ENCODE measurements at regions not wholly inside any gene's neighbourhood (a gene's known extent, or its start where the extent isn't known, plus 50 kb on each side); places are given as distances from the start of the nearest gene placed in this dataset.

DNA sequence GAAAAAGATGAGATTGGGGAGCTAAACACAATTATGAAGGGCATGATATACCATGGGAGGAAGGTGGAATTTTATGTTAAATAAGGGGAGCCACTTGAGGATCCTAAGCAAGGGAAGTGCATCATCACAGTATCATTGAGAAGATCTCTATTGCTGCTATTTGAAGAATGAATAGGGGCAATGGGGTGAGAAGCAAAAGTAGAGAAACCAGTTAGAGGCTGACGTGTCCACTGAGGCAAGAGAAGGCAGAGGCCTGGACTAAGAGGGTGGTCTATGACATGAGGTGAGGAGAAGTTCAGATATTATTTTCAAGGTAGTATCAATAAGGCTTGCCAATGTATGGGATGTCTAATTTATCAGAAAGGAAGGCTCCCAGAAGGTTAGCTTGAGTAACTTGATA is 111.6 kb downstream of the TENT5A start:
- FAIRE-seq (no peak), DNase-seq (ENCODE audit: low read depth in 1 of 2, low spot score in 1 of 2) (no peak), ATAC-seq (no peak)
- Histone ChIP-seq H3K27ac (no peak overlapping the region), H3K4me3 (no peak overlapping the region), H3K4me2 (no peak overlapping the region), H3K9me3 (no peaks in the 10 kb centered on the region), H3K4me1 (no peaks in the 10 kb centered on the region)
- POLR2A ChIA-PET: no interaction called here
- CTCF ChIA-PET: no interaction called here
- no peak for TF ChIP-seq MAZ (IDR thresholded peaks at IDR 0.05; ENCODE audit: borderline replicate concordance, low read depth, low read length)
- TF ChIP-seq, protein P1, sequence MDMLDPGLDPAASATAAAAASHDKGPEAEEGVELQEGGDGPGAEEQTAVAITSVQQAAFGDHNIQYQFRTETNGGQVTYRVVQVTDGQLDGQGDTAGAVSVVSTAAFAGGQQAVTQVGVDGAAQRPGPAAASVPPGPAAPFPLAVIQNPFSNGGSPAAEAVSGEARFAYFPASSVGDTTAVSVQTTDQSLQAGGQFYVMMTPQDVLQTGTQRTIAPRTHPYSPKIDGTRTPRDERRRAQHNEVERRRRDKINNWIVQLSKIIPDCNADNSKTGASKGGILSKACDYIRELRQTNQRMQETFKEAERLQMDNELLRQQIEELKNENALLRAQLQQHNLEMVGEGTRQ (IDR thresholded peaks at IDR 0.05): no peak
- TF ChIP-seq, protein P2, sequence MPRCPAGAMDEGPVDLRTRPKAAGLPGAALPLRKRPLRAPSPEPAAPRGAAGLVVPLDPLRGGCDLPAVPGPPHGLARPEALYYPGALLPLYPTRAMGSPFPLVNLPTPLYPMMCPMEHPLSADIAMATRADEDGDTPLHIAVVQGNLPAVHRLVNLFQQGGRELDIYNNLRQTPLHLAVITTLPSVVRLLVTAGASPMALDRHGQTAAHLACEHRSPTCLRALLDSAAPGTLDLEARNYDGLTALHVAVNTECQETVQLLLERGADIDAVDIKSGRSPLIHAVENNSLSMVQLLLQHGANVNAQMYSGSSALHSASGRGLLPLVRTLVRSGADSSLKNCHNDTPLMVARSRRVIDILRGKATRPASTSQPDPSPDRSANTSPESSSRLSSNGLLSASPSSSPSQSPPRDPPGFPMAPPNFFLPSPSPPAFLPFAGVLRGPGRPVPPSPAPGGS (IDR thresholded peaks at IDR 0.05): no peak
- TF ChIP-seq FOSB (CRISPR knock-in tag; IDR thresholded peaks at IDR 0.05): no peak
- TF ChIP-seq CHD2 (IDR thresholded peaks at IDR 0.05; ENCODE audit: low read length, partially characterized antibody): no peak
- no peak for TF ChIP-seq REST (IDR thresholded peaks at IDR 0.05)
- no peak for TF ChIP-seq MYC (IDR thresholded peaks at IDR 0.05; ENCODE audit: borderline replicate concordance, low read length)
- TF ChIP-seq TP53 (CRISPR knock-in tag; IDR thresholded peaks at IDR 0.05): no peak
- no peak for TF ChIP-seq RCOR1 (IDR thresholded peaks at IDR 0.05; ENCODE audit: low read depth, low read length)
- TF ChIP-seq SREBF2 (IDR thresholded peaks at IDR 0.05): no peak
- TF ChIP-seq NPAS2 (CRISPR knock-in tag; IDR thresholded peaks at IDR 0.05; ENCODE audit: borderline replicate concordance): no peak
- no peak for TF ChIP-seq ZFP36 (IDR thresholded peaks at IDR 0.05; ENCODE audit: borderline replicate concordance, partially characterized antibody)
- no peak for TF ChIP-seq RARB (CRISPR knock-in tag; IDR thresholded peaks at IDR 0.05)
- no peak for TF ChIP-seq CBX2 (IDR thresholded peaks at IDR 0.05; ENCODE audit: borderline replicate concordance, low read depth)
- no peak for TF ChIP-seq GATA3 (IDR thresholded peaks at IDR 0.05; ENCODE audit: borderline replicate concordance)
- TF ChIP-seq FOSL2 (IDR thresholded peaks at IDR 0.05): no peak
- no peak for TF ChIP-seq FOSL2 (CRISPR knock-in tag; IDR thresholded peaks at IDR 0.05)
- no peak for TF ChIP-seq POLR2A (IDR thresholded peaks at IDR 0.05; ENCODE audit: low read length)
- WGBS (ENCODE audit: missing lambda C conversion rate): 38% methylated on average over 1 of the region's 1 CpG

- ChIA-PET POLR2A (no interaction called here), CTCF (no interaction called here)
- 64% methylated on average over 4 of the region's 4 CpGs for WGBS (ENCODE audit: missing lambda C conversion rate)
- FAIRE-seq (no peak), ATAC-seq (no peak), DNase-seq (ENCODE audit: low read depth in 1 of 2, low spot score in 1 of 2) (no peak)
- Histone ChIP-seq H3K4me3 (no peak overlapping the region), H3K9me3 (no peaks in the 10 kb centered on the region), H3K27ac (no peak overlapping the region), H3K4me2 (no peak overlapping the region), H3K4me1 (no peaks in the 10 kb centered on the region)
- TF ChIP-seq JUN (IDR thresholded peaks at IDR 0.05) (no peak), RNF2 (IDR thresholded peaks at IDR 0.05; ENCODE audit: borderline replicate concordance, low read depth) (no peak), RCOR1 (IDR thresholded peaks at IDR 0.05; ENCODE audit: low read depth, low read length) (no peak), GATA3 (IDR thresholded peaks at IDR 0.05; ENCODE audit: borderline replicate concordance) (no peak), CEBPB (IDR thresholded peaks at IDR 0.05) (no peak), MAZ (IDR thresholded peaks at IDR 0.05; ENCODE audit: borderline replicate concordance, low read depth, low read length) (no peak), EHF (CRISPR knock-in tag; IDR thresholded peaks at IDR 0.05) (no peak), REST (IDR thresholded peaks at IDR 0.05) (no peak), EP300 (IDR thresholded peaks at IDR 0.05) (no peak), PBX3 (IDR thresholded peaks at IDR 0.05) (no peak), HDAC2 (IDR thresholded peaks at IDR 0.05) (no peak), TP53 (CRISPR knock-in tag; IDR thresholded peaks at IDR 0.05) (no peak), MAFK (IDR thresholded peaks at IDR 0.05; ENCODE audit: partially characterized antibody) (no peak), FOSL2 (IDR thresholded peaks at IDR 0.05) (no peak), FOSL2 (CRISPR knock-in tag; IDR thresholded peaks at IDR 0.05) (no peak)
- TF ChIP-seq, protein P3, sequence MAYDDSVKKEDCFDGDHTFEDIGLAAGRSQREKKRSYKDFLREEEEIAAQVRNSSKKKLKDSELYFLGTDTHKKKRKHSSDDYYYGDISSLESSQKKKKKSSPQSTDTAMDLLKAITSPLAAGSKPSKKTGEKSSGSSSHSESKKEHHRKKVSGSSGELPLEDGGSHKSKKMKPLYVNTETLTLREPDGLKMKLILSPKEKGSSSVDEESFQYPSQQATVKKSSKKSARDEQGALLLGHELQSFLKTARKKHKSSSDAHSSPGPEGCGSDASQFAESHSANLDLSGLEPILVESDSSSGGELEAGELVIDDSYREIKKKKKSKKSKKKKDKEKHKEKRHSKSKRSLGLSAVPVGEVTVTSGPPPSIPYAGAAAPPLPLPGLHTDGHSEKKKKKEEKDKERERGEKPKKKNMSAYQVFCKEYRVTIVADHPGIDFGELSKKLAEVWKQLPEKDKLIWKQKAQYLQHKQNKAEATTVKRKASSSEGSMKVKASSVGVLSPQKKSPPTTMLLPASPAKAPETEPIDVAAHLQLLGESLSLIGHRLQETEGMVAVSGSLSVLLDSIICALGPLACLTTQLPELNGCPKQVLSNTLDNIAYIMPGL (CRISPR knock-in tag; IDR thresholded peaks at IDR 0.05; ENCODE audit: borderline replicate concordance): no peak
Observed at GRCh38 chr6:81640126-81640525, 112.4 kb downstream of the TENT5A start.
